ENCODE measurements at regions not wholly inside any gene's neighbourhood (a gene's known extent, or its start where the extent isn't known, plus 50 kb on each side); places are given as distances from the start of the nearest gene placed in this dataset.

- FAIRE-seq, result no peak
Observed at GRCh38 chr3:170780471-170780870, 89.5 kb downstream of the RPL22L1 start.

GRCh38 chr3:170778240-170779217 is 91.5 kb downstream of the RPL22L1 start:
- FAIRE-seq, result no peak

GRCh38 chr3:170777564-170777926 is 92.5 kb downstream of the RPL22L1 start:
- FAIRE-seq, result no peak

GRCh38 chr3:170776887-170777563 is 93.0 kb downstream of the RPL22L1 start:
- FAIRE-seq, result no peak

- no peak for FAIRE-seq
Observed at GRCh38 chr3:170773682-170774425, 96.1 kb downstream of the RPL22L1 start.

GRCh38 chr3:170772175-170772574 is 97.8 kb downstream of the RPL22L1 start:
- FAIRE-seq, result no peak

- no peak for FAIRE-seq
Observed at GRCh38 chr3:170768334-170768801, 101.6 kb downstream of the RPL22L1 start.

GRCh38 chr3:170767576-170767941 is 102.4 kb downstream of the RPL22L1 start:
- no peak for FAIRE-seq

- FAIRE-seq, result no peak
Observed at GRCh38 chr3:170766823-170767575, 103.0 kb downstream of the RPL22L1 start.

GRCh38 chr3:170766253-170766652 is 103.7 kb downstream of the RPL22L1 start:
- no peak for FAIRE-seq

- no peak for FAIRE-seq
Observed at GRCh38 chr3:170765419-170766078, 104.4 kb downstream of the RPL22L1 start.

- no peak for FAIRE-seq
Observed at GRCh38 chr3:170764017-170764416, 106.0 kb downstream of the RPL22L1 start.

- FAIRE-seq, result no peak
Observed at GRCh38 chr3:170762064-170762463, 107.9 kb downstream of the RPL22L1 start.

- FAIRE-seq, result no peak
Observed at GRCh38 chr3:170761103-170761502, 108.9 kb downstream of the RPL22L1 start.

GRCh38 chr3:170760174-170760526 is 109.8 kb downstream of the RPL22L1 start:
- FAIRE-seq, result no peak

- no peak for FAIRE-seq
Observed at GRCh38 chr3:170759511-170760173, 110.4 kb downstream of the RPL22L1 start.

- no peak for FAIRE-seq
Observed at GRCh38 chr3:170757038-170757437, 113.0 kb downstream of the RPL22L1 start.

- no peak for FAIRE-seq
Observed at GRCh38 chr3:170754311-170754693, 115.7 kb downstream of the RPL22L1 start.

- no peak for FAIRE-seq
Observed at GRCh38 chr3:170753421-170754310, 116.3 kb downstream of the RPL22L1 start.

- FAIRE-seq, result no peak
Observed at GRCh38 chr3:170752571-170753155, 117.3 kb downstream of the RPL22L1 start.
